MM.1S (cell line): ENCODE measurements at regions not wholly inside any gene's neighbourhood (a gene's known extent, or its start where the extent isn't known, plus 50 kb on each side); places are given as distances from the start of the nearest gene placed in this dataset.

Experiments used
- EZH2 ChIP-seq: fragments of 300-600 bp; sonication (generic); optimal IDR thresholded peaks from 2 replicates; pipeline ENCODE3; 2017; ENCODE audit warnings: low read depth, mild to moderate bottlenecking, antibody characterized with exemption, low read length, mixed read lengths
- EZH2phosphoT487 ChIP-seq: fragments of 300-600 bp; sonication (generic); IDR thresholded peaks from 2 replicates; pipeline ENCODE4 v1.6.1; 2018; ENCODE audit warnings: antibody characterized with exemption, low read length
- TF ChIP-seq, protein P1 (sequence below): fragments of 300-600 bp; sonication (generic); IDR thresholded peaks from 2 replicates; pipeline ENCODE4 v1.5.1; 2016; ENCODE audit warnings: antibody characterized with exemption, low read length, mixed read lengths

DNA sequence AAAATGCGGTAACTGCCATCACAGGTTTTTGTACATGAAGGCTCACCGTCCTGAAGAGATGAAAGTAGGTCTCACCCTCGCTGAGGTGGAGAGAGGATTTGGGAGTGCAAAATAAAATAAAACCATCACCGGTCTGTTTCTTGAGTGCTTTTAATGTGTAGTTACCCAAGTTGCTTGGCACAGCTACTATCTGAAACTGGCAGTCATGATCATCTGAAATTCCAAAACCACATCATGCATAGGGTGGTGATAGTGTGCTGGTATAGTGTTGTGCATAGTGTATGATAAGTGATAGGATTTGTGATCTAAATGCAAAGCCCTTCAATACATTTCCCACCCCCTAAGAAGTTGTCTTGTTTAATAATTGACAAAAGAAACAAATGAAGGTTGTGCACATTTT is 381.3 kb downstream of the DMRT2 start:
- TF ChIP-seq, protein P1, sequence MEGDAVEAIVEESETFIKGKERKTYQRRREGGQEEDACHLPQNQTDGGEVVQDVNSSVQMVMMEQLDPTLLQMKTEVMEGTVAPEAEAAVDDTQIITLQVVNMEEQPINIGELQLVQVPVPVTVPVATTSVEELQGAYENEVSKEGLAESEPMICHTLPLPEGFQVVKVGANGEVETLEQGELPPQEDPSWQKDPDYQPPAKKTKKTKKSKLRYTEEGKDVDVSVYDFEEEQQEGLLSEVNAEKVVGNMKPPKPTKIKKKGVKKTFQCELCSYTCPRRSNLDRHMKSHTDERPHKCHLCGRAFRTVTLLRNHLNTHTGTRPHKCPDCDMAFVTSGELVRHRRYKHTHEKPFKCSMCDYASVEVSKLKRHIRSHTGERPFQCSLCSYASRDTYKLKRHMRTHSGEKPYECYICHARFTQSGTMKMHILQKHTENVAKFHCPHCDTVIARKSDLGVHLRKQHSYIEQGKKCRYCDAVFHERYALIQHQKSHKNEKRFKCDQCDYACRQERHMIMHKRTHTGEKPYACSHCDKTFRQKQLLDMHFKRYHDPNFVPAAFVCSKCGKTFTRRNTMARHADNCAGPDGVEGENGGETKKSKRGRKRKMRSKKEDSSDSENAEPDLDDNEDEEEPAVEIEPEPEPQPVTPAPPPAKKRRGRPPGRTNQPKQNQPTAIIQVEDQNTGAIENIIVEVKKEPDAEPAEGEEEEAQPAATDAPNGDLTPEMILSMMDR: no peak
- TF ChIP-seq EZH2 (no peak), EZH2phosphoT487 (no peak)
